ENCODE measurements at regions not wholly inside any gene's neighbourhood (a gene's known extent, or its start where the extent isn't known, plus 50 kb on each side); places are given as distances from the start of the nearest gene placed in this dataset.

DNA sequence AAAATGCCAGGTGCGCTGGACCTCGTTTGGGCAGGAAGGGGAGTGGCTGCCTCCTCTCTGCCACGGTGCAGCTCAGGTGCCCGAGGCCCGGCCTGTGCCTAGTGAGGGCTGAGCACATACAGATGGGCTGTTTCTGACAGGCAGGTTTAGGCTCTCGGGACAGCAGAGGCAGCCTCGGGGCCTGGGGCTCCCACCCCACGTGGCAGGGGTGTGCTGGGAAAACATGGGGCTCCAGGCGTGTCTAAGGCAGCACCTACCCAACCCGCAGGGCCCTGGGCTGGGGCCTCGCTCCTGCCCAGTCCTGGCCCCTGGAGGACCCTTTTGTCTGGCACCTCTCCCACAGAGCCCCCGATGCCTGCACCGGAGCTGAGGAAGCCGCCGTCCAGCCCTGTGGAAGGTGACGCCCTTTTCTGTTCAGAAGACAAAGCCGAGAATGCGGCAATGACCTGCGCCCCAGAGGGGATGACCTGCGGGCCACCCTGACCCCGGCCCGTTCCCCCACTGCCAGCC, 76.4 kb upstream of the GALNT9 start:
- TF ChIP-seq, protein P1, sequence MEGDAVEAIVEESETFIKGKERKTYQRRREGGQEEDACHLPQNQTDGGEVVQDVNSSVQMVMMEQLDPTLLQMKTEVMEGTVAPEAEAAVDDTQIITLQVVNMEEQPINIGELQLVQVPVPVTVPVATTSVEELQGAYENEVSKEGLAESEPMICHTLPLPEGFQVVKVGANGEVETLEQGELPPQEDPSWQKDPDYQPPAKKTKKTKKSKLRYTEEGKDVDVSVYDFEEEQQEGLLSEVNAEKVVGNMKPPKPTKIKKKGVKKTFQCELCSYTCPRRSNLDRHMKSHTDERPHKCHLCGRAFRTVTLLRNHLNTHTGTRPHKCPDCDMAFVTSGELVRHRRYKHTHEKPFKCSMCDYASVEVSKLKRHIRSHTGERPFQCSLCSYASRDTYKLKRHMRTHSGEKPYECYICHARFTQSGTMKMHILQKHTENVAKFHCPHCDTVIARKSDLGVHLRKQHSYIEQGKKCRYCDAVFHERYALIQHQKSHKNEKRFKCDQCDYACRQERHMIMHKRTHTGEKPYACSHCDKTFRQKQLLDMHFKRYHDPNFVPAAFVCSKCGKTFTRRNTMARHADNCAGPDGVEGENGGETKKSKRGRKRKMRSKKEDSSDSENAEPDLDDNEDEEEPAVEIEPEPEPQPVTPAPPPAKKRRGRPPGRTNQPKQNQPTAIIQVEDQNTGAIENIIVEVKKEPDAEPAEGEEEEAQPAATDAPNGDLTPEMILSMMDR (IDR thresholded peaks at IDR 0.05): no peak
- TF ChIP-seq POLR2A (IDR thresholded peaks at IDR 0.05): no peak
- intact Hi-C loops (cut with DNase I; ENCODE audit: low total_unique reads): no loop called here
- Histone ChIP-seq H3K4me1 (no peaks in the 10 kb centered on the region), H3K9me3 (no peaks in the 10 kb centered on the region), H3K27me3 (no peaks in the 10 kb centered on the region), H3K4me3 (no peak overlapping the region), H3K36me3 (ENCODE audit: low read depth, missing control alignments) (no peaks in the 10 kb centered on the region), H3K27ac (no peak overlapping the region)
- no peak for DNase-seq
- 77 to 82% methylated on average over 12 to 19 of the region's 22 CpGs for WGBS, 2 donors

DNA sequence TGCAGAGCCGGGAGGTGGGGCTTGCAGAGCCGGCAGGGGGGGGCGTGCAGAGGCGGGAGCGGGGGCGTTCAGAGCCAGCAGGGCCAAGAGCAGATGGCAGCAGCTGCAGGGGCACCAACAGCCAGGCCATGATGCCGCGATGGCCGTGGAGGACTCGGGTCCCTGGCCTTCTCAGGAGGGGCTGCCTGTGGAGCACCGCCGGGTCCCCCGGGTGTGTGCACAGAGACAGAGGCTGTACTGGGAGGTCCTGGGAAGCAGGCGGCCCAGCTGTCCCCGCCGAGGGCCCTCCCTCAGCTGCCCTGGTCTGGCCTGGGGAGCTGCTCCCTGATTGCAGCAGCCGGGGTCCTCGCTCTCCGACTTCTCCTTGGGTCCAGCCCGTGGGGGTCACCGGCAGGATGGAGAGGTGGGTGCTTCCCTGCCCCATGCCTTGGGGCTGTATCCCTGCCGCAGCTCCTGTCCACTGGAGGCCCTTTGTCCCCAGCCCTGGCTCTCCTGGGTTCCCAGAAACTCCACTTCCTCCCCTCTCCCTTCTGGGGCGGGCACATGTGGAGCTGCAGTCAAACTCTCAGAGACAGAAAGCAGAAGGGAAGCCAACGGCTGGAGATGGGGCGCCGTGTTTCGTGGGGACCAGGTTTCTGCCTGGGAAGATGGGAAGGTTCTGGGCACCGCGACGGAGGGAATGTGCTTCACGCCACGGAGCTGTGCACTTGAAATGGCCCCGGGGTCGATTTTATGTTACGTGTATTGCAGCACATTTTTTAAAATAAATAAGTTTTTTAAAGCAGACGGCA, 75.8 kb upstream of the GALNT9 start:
- Histone ChIP-seq H3K27ac (no peak overlapping the region), H3K36me3 (ENCODE audit: low read depth, missing control alignments) (no peaks in the 10 kb centered on the region), H3K9me3 (no peaks in the 10 kb centered on the region), H3K4me3 (no peak overlapping the region), H3K4me1 (no peaks in the 10 kb centered on the region), H3K27me3 (no peaks in the 10 kb centered on the region)
- DNase-seq: no peak
- TF ChIP-seq POLR2A (IDR thresholded peaks at IDR 0.05): no peak
- TF ChIP-seq, protein P1 (IDR thresholded peaks at IDR 0.05): no peak
- 72% methylated on average over 14 to 35 of the region's 36 CpGs for WGBS, 2 donors
- intact Hi-C loops (cut with DNase I; ENCODE audit: low total_unique reads): no loop called here

DNA sequence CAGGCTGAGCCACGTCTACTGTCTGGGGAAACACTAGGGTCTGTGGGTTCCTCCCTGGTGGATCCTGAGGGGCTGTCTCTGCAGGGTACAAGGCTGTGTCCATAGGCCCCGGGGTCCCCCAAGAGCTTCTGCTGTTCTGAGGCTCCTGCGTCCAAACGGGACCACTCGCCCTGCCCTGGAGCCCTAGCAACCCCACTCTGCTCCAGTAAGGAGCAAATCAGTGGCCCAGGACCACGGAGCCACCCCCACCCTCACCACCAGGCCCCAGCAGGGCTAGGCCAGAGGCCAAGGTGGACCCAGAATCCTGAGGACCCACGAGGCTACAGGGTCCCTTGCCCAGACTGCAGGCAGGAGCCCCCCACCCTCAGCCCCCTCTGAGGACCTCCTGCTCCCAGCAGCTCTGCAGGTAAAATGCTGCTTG, 75.1 kb upstream of the GALNT9 start:
- TF ChIP-seq, protein P1 (IDR thresholded peaks at IDR 0.05): no peak
- TF ChIP-seq POLR2A (IDR thresholded peaks at IDR 0.05): no peak
- Histone ChIP-seq H3K27ac (no peak overlapping the region), H3K4me3 (no peak overlapping the region), H3K9me3 (no peaks in the 10 kb centered on the region), H3K36me3 (ENCODE audit: low read depth, missing control alignments) (no peaks in the 10 kb centered on the region), H3K27me3 (no peaks in the 10 kb centered on the region), H3K4me1 (no peaks in the 10 kb centered on the region)
- WGBS, 2 donors: 65 to 76% methylated on average over 3 to 7 of the region's 7 CpGs
- intact Hi-C loops (cut with DNase I; ENCODE audit: low total_unique reads): no loop called here
- DNase-seq: no peak

DNA sequence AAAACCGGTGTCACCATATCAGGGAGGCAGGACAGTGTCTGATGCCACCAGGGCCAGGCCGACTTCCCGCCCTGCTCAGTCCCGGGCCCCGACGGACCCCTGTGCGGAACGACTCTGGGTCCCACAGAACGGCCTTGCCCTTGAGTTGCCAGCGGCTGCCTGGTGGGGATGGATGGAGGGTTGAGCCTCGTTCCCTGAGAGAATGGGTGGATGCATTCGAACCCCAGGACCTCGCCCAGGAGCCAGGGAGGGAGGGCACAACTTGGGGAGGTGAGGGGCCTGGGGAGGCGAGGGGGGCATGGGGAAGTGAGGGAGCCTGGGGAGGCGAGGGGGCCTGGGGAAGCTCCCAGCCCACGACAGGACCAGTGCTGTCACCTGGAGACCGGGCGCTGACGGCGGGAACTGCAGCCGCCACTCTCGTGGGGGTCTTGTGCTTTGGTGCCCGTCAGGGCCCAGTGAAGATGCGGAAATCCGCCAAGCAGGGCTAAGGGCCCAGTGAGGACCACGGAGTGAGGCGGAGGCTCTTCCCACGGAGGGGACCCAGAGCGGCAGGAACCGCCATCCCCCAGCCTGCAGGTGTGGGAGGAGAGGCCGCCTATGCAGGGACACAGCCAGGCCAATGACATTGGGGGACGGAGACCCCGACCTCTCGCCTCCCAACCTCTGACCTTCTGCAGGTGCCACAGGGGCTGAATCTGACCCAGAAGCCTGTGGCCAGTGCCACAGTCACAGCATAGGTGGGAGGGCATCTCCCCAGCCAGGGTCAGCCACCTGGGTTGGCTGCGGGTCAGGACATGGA, 74.4 kb upstream of the GALNT9 start:
- Histone ChIP-seq H3K4me3 (no peak overlapping the region), H3K27me3 (no peaks in the 10 kb centered on the region), H3K4me1 (no peaks in the 10 kb centered on the region), H3K36me3 (ENCODE audit: low read depth, missing control alignments) (no peaks in the 10 kb centered on the region), H3K9me3 (no peaks in the 10 kb centered on the region), H3K27ac (no peak overlapping the region)
- TF ChIP-seq, protein P1 (IDR thresholded peaks at IDR 0.05): no peak
- no peak for TF ChIP-seq POLR2A (IDR thresholded peaks at IDR 0.05)
- DNase-seq: no peak
- intact Hi-C loops (cut with DNase I; ENCODE audit: low total_unique reads): no loop called here
- WGBS, 2 donors: 88 to 92% methylated on average over 30 to 35 of the region's 35 CpGs
